Fibroblast of pulmonary artery (primary cell): ENCODE measurements at regions not wholly inside any gene's neighbourhood (a gene's known extent, or its start where the extent isn't known, plus 50 kb on each side); places are given as distances from the start of the nearest gene placed in this dataset.
"Not testable (repeated sequence)": the region's sequence is repeated elsewhere in the genome, so short reads cannot be mapped to it uniquely, and the experiment has no call there.

ENCODE experiments used
- DNase-seq: peaks from one replicate; pipeline ENCODE4 v3.0.0-alpha.2; 2010; ENCODE audit warnings: low read depth
- H3K4me3 ChIP-seq: replicated peaks from 2 replicates; pipeline ENCODE4 v1.5.1; 2011; ENCODE audit warnings: low read depth, mild to moderate bottlenecking, control low read depth, low read length, moderate library complexity
- TF ChIP-seq, protein P1 (sequence below): IDR thresholded peaks from 2 replicates; pipeline ENCODE4 v1.5.1; 2011; ENCODE audit warnings: mild to moderate bottlenecking, control low read depth, low read length, inconsistent platforms; ENCODE audit errors: missing control alignments

DNA sequence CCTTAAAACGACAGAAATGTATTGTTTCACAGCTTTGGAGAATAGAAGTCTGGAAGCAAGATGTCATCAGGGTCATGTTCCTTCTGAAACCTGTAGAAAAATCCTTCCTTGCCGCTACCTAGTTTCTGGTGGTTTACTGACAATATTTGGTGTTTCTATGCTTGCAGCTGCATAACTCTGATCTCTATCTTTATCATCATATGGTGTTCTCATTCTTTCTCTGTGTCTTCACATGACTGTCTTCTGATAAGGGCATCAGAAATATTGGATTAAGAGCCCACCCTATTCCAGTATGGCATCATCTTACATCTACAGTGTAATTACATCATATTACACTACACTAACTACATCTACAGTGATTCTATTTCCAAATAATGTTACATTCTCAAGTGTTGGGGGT is 148.0 kb downstream of the MANEA start:
- TF ChIP-seq, protein P1, sequence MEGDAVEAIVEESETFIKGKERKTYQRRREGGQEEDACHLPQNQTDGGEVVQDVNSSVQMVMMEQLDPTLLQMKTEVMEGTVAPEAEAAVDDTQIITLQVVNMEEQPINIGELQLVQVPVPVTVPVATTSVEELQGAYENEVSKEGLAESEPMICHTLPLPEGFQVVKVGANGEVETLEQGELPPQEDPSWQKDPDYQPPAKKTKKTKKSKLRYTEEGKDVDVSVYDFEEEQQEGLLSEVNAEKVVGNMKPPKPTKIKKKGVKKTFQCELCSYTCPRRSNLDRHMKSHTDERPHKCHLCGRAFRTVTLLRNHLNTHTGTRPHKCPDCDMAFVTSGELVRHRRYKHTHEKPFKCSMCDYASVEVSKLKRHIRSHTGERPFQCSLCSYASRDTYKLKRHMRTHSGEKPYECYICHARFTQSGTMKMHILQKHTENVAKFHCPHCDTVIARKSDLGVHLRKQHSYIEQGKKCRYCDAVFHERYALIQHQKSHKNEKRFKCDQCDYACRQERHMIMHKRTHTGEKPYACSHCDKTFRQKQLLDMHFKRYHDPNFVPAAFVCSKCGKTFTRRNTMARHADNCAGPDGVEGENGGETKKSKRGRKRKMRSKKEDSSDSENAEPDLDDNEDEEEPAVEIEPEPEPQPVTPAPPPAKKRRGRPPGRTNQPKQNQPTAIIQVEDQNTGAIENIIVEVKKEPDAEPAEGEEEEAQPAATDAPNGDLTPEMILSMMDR, result no peak
- no peak for DNase-seq
- H3K4me3 ChIP-seq, result no peak overlapping the region

DNA sequence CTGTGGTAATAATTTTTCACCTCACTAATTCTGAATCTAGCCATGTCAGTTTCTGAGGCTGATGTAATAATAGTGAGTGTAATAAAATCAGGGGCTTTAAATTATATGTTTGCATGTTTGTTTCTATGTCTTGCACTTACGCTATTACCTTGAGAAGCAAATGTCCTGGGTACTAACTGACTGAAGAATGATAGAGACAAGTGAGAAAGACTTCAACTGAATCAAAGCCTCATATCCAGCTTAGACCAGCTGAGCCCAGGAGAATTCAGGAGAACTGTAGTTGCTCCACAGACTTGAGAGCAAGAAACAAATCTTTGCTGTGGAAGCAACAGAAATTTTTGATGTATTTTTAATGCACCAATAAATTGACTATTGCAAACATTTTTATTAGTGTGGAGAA is 162.8 kb downstream of the MANEA start:
- H3K4me3 ChIP-seq, result no peak overlapping the region
- DNase-seq, result no peak
- TF ChIP-seq, protein P1, result no peak

DNA sequence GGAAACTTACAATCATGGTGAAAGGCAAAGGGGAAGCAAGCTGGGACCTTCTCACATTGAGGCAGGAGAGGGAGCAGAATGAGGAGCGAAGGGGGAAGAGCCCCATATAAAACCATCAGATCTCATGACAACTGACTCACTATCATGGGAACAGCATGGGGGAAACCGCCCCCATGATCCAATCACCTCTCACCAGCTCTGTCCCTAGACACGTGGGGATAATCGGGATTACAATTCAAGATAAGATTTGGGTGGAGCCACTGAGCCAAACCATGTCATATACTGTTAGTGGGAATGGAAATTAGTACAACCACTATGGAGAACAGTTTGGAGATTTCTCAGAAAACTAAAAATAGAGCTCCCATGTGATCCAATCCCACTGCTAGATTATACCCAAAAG is 163.7 kb downstream of the MANEA start:
- no peak for DNase-seq
- H3K4me3 ChIP-seq, result no peak overlapping the region
- TF ChIP-seq, protein P1, result no peak

DNA sequence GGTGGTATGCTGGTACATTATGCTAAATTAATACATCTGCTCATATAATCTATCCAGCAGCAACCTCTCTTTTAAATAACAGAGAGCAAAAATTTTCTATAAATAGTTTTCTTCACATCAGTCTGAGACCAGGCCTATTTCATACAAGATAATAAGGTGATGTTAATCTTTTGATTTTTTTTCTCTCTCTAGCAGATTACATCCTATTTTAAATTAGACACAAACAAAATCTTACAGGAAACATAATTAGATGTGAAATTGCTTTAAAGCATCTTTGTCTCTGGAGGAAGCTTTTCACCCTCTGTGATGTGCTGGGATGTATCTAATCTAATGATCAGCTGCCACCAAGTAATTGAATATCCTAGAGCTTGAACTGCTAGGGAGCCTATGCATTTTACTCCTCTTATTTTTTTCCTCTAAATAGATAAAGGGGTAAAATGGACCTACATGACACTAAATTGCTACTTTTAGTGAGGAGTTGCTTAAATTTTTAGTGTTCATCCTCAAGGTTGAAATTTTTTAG is 165.5 kb downstream of the MANEA start:
- TF ChIP-seq, protein P1, result no peak
- DNase-seq, result no peak
- H3K4me3 ChIP-seq, result no peak overlapping the region

DNA sequence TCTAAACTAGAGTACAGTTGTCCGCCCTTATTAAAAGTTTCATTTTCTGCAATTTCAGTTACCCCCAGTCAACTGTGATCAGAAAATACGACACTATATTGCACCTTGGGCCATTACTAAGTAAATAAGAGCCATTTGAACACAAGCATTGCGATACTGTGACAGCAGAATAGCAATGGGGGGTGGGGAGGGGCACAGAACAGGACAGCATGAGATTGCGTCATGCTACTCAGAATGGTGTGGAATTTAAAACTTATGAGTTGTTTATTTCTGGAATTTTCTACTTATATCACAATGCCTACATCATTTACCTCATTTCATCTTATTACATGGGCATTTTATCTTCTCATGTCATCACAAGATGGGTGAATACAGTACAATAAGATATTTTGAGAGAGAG is 166.3 kb downstream of the MANEA start:
- TF ChIP-seq, protein P1, result no peak
- H3K4me3 ChIP-seq, result no peak overlapping the region
- DNase-seq, result no peak

DNA sequence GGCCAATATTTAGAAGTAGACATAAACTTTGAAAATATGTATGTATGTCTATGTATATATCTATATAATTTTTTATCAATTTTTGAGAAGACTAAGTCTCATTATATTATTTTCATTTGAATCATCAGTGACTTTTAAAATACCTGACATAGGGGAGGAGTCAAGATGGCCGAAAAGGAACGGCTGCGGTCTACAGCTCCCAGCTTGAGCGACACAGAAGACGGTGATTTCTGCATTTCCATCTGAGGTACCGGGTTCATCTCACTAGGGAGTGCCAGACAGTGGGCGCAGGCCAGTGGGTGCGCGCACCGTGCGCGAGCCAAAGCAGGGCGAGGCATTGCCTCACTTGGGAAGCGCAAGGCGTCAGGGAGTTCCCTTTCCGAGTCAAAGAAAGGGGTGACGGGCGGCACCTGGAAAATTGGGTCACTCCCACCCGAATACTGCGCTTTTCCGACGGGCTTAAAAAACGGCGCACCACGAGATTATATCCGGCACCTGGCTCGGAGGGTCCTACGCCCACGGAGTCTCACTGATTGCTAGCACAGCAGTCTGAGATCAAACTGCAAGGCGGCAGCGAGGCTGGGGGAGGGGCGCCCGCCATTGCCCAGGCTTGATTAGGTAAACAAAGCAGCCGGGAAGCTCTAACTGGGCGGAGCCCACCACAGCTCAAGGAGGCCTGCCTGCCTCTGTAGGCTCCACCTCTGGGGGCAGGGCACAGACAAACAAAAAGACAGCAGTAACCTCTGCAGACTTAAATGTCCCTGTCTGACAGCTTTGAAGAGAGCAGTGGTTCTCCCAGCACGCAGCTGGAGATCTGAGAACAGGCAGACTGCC is 181.1 kb downstream of the MANEA start:
- not testable (repeated sequence) for DNase-seq, H3K4me3 ChIP-seq

DNA sequence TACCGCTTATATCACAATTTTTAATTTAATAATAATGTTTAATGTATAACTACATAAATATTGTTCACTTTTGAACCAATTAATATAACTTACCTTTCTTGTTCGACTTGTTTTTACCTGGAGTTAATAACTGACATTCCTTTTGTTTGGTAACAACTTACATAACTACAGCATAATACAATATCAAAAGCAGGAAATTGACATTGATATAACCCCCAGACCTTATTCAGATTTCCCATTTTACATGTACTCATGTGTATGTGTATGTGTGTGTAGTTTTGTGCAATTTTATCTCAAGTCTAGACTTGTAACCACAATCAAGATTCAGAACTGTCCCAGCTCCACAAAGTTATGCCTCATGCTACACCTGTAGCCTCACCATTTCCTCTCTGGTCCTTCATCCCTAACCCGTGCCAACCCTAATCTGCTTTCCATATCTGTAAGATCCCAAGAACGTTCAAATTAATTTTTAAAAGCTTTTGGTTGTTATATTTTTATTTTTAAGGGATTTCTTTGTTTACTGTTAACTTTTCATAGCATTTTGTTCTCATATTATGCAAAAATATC is 190.6 kb downstream of the MANEA start:
- TF ChIP-seq, protein P1, result no peak
- no peak for DNase-seq
- H3K4me3 ChIP-seq, result no peak overlapping the region
